GM18868 (cell line): ENCODE measurements at regions not wholly inside any gene's neighbourhood (a gene's known extent, or its start where the extent isn't known, plus 50 kb on each side); places are given as distances from the start of the nearest gene placed in this dataset.

Experiments
- ATAC-seq: cut with Tn5 transposase; IDR thresholded peaks from one replicate; pipeline ENCODE4 v1.9.1; 2021; ENCODE audit warnings: mild to moderate bottlenecking, moderate library complexity; ENCODE audit not compliant: unreplicated experiment

DNA sequence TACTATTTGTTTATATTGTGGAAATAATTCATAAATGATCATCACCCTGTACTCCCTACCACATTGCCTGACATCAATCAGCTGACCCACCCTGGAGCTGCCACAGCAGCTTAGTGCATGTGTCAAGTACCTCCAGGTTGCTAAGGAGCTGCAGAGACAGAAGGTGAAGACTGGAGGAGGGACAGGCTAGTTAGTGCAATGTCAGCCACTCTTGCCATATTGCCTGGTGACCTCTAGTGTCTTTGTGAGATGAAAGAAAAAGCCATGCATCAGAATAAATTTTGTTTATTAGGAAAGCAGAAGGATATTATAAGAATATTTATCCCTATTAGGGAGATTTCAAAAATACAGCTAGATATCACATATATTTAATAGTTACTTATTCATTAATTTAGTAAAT is 243.9 kb upstream of the FAT4 start:
- ATAC-seq: no peak

DNA sequence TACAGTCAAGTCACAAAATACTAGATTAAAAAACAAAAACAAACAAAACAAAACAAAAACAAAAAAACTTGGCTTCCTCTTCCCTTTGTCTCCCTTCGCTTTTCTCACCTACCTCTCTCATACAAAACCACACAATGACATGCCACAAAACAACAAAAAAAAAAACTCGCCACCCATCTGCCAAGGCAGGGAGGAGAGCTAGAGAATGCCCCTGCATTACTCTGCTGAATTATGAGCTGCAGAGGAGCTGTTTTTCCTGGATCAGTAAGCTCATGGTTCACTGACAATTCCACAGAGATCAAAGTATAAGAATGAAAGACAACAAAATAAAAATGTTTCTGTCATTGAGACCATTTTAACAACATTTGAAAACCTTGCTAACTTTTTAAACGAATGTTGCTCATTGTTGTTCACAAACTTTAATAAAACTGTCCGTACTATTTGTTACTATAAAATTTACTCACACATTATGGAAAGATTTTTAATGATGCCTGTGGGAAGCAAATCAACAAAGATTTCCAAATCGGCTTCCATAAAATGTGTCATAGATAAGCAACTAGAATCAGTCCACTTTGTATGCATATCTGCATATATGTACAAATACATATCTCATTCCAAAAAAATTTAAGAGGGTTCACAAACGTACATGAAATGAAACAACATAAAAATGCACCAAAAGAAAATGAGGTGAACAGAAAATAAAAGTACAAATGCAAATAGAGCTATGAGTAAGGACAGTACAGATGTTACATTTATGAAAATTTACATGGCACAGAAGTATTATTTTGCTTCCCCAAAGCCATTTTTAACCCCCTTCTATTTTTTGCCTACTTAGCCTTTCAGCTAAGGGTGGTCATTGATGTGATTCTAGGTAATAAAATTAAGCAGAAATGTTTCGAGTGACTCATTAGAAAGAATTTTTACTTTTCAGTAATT is 252.4 kb upstream of the FAT4 start:
- no peak for ATAC-seq

DNA sequence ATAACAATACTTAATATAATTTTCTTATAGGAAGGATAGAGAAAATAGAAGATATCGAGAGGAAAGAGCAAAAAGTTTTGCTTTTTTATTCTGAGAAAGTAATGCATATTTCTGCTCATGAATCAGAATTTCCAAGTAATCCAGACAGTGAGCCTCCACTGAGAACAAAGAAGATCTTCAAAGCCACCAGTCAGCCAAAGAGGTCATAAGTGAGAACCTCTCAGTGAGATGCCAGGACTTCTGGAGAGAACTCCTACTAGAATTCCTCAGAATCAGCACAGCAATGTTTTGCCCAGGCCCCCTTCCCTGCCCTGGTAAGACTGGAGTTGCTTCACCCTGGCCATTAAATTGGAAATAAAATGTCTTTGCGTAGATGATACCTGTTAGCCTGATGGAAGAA is 254.4 kb upstream of the FAT4 start:
- ATAC-seq: no peak

DNA sequence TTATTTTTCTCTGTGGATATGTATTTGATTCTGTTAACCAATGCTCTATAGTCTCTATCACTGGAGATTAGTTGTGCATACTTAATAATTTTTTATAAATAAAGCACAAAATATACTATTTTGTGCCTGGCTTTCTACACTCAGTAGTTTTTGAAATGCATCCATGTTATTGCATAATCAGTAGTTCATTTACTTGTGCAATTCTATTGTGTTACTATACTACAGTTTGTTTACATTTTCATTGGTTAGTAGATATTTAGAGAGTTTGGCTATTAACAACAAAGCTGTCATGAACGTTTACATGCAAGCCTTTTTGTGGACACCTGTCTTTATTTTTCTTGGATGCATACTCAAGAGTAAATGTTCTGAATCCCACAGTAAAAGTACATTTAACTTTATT is 265.0 kb upstream of the FAT4 start:
- no peak for ATAC-seq

DNA sequence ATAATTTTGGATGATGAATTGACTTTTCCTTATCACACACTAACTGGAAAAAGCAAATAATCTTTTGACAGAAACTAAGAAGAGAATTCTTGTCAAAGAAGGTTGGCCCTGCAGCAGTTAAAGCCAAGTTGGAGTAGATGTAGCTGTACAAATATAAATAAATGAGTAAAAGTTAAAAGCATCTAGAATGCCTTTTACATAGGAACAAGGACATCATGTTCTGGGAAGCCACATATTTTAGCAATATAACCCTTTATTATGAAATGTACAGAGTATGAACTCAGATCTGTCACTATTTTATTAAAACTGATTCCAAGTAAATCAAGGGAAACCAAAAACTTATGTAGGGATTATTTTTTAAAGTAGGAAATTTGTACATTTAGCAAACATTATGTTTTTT is 269.4 kb upstream of the FAT4 start:
- ATAC-seq: no peak

GRCh38 chr4:125044886-125045285 is 269.9 kb upstream of the FAT4 start:
- ATAC-seq: no peak

GRCh38 chr4:125043486-125043885 is 271.3 kb upstream of the FAT4 start:
- ATAC-seq: no peak

DNA sequence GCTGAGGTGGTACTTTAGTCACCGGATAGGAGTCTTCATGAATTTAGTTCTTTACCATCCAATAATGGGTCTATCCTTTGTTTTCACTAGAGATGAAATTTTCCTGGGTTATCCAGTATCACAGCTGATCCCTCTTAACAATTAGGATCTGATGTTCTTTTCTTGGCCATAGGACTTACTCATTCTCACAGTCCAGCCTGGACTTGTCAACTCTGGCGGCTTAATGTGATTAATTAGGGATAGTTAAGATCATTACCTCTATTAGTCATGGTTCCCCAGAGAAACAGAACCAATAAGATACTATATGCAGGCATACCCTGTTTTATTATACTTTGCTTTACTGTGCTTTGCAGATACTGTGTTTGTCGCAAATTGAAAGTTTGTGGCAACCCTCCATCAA is 272.7 kb upstream of the FAT4 start:
- no peak for ATAC-seq

DNA sequence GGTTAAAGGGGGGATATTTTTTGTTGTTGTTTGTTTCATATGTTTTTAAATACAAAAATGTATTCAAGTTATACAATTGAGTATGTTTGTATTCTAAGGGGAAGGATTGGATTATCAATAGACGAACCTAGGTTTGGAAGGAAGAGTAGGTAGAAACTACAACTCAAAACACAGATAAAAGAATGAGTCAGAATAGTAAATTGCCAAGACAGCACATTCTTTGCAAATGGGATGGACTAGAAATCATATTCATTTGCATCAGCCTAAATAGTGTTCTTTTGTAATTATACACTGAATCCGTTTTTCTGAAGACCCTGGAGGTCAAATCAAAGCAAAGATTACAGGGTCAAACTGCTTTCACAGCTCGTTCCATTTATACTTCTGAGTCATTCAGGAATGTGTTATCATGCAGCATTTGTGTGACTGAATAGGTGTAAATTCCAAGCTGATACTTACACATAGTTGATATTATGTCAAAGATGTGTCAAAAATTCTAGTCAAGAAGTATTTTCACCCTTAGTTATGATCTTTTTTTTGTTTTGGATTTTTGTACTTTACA is 273.3 kb upstream of the FAT4 start:
- no peak for ATAC-seq

DNA sequence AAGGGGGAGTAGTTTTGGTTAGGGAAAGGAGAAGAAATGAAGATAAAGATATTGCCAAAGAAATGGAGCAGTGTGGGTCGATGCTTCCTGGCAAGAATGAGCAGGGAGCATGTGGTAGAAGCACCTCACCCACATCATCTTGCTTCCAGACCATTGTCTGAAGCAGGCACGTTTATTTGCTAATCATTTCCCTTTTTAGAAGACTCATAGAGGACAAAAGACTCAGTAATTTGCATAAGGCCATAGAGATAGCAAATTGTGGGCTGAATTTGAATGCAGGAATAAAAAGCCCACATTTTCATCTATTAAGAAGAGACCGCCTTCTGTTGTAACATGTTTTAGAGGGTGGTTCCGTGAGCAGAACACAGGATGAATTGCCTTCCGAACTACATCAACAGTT is 275.2 kb upstream of the FAT4 start:
- ATAC-seq: no peak

GRCh38 chr4:125022855-125023501 is 291.8 kb upstream of the FAT4 start:
- no peak for ATAC-seq

DNA sequence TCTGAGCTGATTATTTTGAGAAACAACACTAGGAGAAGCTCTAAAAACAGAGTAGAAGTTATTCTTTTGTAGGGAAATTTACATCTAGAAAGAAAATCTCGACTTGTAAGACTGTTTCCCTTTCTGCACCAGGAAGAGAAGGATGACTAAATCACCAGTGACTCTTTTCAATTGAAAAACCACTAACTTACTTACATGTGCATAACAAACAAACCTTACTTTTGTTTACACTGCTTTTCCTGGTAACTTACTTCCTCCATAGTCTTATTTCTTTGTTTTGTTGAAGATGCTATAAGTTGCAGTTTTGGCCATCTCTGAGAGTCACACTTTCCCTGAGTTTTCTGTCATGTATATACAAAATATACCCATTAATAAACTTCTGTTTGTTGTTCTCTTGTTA is 293.6 kb upstream of the FAT4 start:
- ATAC-seq: no peak

GRCh38 chr4:125020089-125021034 is 294.4 kb upstream of the FAT4 start:
- no peak for ATAC-seq

GRCh38 chr4:125016892-125017299 is 297.9 kb upstream of the FAT4 start:
- ATAC-seq: no peak

DNA sequence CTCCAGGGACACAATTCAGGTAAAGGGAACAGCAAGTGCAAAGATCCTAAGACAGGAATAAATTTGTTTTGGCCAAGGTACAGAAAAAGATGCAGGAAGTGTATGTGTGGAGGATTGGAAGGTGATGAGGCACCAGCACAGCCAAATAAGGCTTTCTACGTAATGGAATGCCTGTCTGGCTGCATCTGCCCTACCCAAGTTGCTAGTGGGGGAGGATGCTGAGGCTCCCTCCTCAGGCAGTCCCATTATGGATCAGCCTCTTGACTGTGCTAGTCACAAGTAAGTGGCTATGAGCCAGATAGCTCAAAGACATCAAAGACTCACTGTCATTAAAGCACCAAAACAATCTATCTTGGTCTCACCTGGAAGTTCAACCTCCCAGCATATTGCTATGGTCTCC is 300.9 kb upstream of the FAT4 start:
- ATAC-seq: no peak

DNA sequence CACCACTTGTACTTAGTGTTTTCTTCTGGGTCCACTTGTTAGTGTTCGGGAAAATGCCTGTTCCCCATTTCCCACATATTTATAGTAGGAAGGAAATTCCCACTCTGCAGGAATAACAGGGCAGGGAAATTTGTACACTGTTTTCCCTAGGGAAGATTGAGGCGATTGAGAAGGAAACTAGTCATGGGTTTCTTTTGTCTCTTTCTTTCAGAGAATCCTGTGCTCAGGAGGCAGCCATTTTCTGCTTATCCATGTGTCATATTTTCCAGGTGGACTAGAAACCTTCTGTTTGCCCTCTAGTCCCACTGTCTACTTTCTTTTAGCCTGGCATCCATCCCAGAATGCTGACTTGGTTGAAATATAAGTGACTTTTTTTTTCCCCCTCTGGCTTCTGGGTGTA is 299.1 kb upstream of the ANKRD50 start:
- no peak for ATAC-seq

GRCh38 chr4:125010796-125011503 is 298.4 kb upstream of the ANKRD50 start:
- ATAC-seq: no peak

DNA sequence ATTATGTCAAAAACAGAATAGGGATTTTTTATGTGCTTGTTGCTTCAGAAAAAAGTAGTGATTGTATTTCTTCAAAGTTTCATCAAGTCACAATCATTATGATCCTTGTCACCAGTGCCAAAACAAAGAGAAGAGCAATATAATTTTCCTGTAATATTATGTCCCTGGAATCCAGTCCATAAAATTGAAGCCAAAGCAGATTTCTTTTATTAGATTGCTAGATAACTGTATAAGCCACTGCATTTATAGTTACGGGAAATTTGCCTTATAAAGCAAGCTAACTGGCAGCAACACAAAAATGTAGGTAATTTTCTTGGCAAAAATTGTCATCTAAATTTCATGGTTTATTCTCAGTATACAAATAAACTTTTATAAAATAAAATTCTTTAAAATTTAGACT is 296.1 kb upstream of the ANKRD50 start:
- ATAC-seq: no peak

DNA sequence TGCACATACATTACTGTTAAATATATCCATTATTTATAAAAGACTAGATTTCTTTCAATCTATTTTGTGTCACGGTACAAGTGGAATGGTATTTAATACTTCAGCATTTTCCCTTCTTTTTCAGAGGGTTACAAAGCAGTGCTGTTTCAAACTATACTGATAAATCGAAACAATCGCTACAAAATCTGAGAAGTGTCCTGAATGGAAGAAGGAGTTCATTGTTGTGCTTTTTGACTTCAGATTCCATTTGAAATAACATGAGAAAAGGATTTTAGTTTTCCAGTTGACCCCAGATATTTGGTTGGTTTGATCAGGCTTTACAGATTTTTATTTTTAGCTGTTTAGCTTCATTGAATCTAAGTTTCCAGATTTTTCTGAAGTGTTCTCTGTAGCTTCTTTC is 292.1 kb upstream of the ANKRD50 start:
- no peak for ATAC-seq

- ATAC-seq: no peak
These were observed 291.3 kb upstream of the ANKRD50 start for GRCh38 chr4:125003840-125004239.
